GM10248 (cell line): ENCODE measurements at regions not wholly inside any gene's neighbourhood (a gene's known extent, or its start where the extent isn't known, plus 50 kb on each side); places are given as distances from the start of the nearest gene placed in this dataset.
"Not testable (repeated sequence)": the region's sequence is repeated elsewhere in the genome, so short reads cannot be mapped to it uniquely, and the experiment has no call there.

ENCODE experiments used
- CTCF ChIA-PET: fragments of 300-600 bp; sonication (Branson Sonifier 250); formaldehyde crosslinking; extraction: SDS; loops from one replicate; lab custom pipeline; 2021; ENCODE audit warnings: antibody characterized with exemption; lab: Yijun Ruan, JAX
- POLR2A ChIA-PET: fragments of 350-650 bp; sonication (Branson Sonifier 250); formaldehyde crosslinking; extraction: SDS; loops from one replicate; lab custom pipeline; 2020; ENCODE audit warnings: antibody characterized with exemption; lab: Yijun Ruan, JAX
- DNase-seq: peaks from one replicate; pipeline ENCODE4 v3.0.0; 2012; ENCODE audit errors: extremely low spot score
- TF ChIP-seq, protein P1 (sequence below): IDR thresholded peaks from 2 replicates; pipeline ENCODE4 v1.5.1; 2012; ENCODE audit warnings: mild to moderate bottlenecking, low read depth; ENCODE audit errors: extremely low read depth, missing control alignments, control extremely low read depth

- CTCF ChIA-PET, result no interaction called here
- POLR2A ChIA-PET, result no interaction called here
- DNase-seq, result no peak
- TF ChIP-seq, protein P1, sequence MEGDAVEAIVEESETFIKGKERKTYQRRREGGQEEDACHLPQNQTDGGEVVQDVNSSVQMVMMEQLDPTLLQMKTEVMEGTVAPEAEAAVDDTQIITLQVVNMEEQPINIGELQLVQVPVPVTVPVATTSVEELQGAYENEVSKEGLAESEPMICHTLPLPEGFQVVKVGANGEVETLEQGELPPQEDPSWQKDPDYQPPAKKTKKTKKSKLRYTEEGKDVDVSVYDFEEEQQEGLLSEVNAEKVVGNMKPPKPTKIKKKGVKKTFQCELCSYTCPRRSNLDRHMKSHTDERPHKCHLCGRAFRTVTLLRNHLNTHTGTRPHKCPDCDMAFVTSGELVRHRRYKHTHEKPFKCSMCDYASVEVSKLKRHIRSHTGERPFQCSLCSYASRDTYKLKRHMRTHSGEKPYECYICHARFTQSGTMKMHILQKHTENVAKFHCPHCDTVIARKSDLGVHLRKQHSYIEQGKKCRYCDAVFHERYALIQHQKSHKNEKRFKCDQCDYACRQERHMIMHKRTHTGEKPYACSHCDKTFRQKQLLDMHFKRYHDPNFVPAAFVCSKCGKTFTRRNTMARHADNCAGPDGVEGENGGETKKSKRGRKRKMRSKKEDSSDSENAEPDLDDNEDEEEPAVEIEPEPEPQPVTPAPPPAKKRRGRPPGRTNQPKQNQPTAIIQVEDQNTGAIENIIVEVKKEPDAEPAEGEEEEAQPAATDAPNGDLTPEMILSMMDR, result no peak
Measured at GRCh38 chr3:127495821-127496655, 94.5 kb downstream of the TPRA1 start.

- ChIA-PET CTCF (no interaction called here), POLR2A (no interaction called here)
- no peak for DNase-seq
- TF ChIP-seq, protein P1, result no peak
Measured at GRCh38 chr3:127493924-127494646, 96.4 kb downstream of the TPRA1 start.

DNA sequence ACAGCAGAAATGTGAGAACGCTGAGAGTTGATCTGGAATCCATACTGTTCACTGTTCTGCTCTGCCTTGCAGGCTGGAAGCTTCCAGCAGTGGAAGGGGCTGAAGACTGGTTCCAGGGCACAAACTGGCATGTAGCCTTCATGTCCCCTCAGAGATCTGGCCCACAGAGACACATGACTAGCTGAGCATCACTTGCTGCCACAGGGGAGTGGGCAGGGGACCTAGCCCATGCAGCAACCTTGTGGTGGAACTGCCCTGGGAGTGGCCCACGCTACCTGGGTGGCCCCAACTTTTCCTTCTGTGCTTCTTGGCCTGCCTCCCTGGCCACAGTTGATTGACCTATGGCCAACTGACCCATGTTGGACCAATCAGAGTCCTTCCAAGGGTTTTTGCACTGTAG lies 98.1 kb downstream of the TPRA1 start:
- no peak for DNase-seq
- ChIA-PET CTCF (interaction anchor here (1.0 kb wide), 1 partner anchor 52 kb away, joined by 3 read pairs; no protein-coding TSS in a partner anchor), POLR2A (no interaction called here)
- TF ChIP-seq, protein P1, result no peak

DNA sequence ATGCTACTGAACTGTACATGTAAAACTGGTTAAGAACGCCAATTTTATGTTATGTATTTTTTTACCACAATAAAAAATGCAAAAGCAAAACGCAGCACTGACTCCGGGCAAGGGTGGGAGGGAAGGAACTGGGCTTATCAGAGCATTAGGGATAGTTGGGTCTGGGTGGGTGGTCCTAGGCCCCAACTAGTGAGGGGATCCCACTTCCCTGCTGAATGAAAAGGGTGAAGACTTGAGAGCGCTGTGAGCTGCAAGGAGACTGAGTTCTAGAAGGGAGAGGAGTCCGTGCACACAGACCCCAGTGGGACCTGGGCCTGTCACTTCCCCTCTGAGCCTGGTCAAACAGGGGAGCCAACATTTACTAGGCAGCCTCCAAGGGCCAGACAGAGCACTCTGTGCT lies 98.6 kb downstream of the TPRA1 start:
- ChIA-PET CTCF (no interaction called here), POLR2A (no interaction called here)
- TF ChIP-seq, protein P1, result no peak
- peak; percentile 14 for DNase-seq

DNA sequence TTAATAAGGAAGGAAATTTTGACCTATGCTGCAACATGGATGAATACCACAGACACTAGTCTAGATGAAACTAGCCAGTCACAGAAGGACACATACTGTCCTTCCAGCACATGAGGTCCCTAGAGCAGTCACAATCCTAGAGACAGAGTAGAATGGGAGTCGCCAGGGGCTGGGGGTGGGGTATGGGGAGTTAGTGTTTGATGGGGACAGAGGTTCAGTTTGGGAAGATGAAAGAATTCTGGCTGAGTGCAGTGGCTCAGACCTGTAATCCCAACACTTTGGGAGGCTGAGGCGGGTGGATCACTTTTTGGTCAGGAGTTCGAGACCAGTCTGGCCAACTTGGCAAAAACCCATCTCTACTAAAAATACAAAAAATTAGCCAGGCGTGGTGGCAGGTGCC lies 99.2 kb downstream of the TPRA1 start:
- TF ChIP-seq, protein P1, result no peak

DNA sequence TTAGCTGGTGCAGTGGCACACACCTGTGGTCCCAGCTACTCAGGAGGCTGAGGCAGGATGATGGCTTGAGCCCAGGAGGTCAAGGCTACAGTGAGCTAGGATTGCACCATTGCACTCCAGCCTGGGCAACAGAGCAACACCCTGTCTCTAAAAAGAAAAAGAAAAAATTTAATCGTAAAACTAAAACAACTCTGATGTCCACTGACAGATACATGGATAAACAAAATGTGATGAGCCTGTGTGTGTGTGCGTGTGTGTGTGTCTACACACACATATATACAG lies 99.6 kb downstream of the TPRA1 start:
- CTCF ChIA-PET, result interaction anchor here (1.3 kb wide), 1 partner anchor 9 kb away, joined by 4 read pairs; no protein-coding TSS in a partner anchor
- POLR2A ChIA-PET, DNase-seq: not testable (repeated sequence)

More for the DNA sequence above, 99.2 kb downstream of the TPRA1 start:
- ChIA-PET CTCF (interaction anchor here (1.3 kb wide), 1 partner anchor 9 kb away, joined by 4 read pairs; no protein-coding TSS in a partner anchor), POLR2A (no interaction called here)
- no peak for DNase-seq
